Pulmonary artery endothelial cell (primary cell): ENCODE measurements at regions not wholly inside any gene's neighbourhood (a gene's known extent, or its start where the extent isn't known, plus 50 kb on each side); places are given as distances from the start of the nearest gene placed in this dataset.
"Not testable (repeated sequence)": the region's sequence is repeated elsewhere in the genome, so short reads cannot be mapped to it uniquely, and the experiment has no call there.

Experiments used
- DNase-seq: peaks from one replicate; pipeline ENCODE4 v3.0.0-alpha.2; 2011; ENCODE audit warnings: low read depth, low spot score

- DNase-seq = no peak
Measured at GRCh38 chr10:14429043-14429700, 98.4 kb upstream of the FRMD4A start.

- no peak for DNase-seq
Measured at GRCh38 chr10:14425034-14425433, 94.3 kb upstream of the FRMD4A start.

GRCh38 chr10:14423111-14423744, 92.5 kb upstream of the FRMD4A start:
- DNase-seq = no peak

GRCh38 chr10:14422431-14422830, 91.7 kb upstream of the FRMD4A start:
- DNase-seq = no peak

- DNase-seq = no peak
Measured at GRCh38 chr10:14421941-14422340, 91.2 kb upstream of the FRMD4A start.

GRCh38 chr10:14417336-14417735, 86.6 kb upstream of the FRMD4A start:
- not testable (repeated sequence) for DNase-seq

GRCh38 chr10:14416308-14416700, 85.6 kb upstream of the FRMD4A start:
- DNase-seq = no peak

- no peak for DNase-seq
Measured at GRCh38 chr10:14415676-14416307, 85.1 kb upstream of the FRMD4A start.

GRCh38 chr10:14414901-14415300, 84.2 kb upstream of the FRMD4A start:
- no peak for DNase-seq

GRCh38 chr10:14413523-14413922, 82.8 kb upstream of the FRMD4A start:
- DNase-seq = no peak

- no peak for DNase-seq
Measured at GRCh38 chr10:14412624-14413023, 81.9 kb upstream of the FRMD4A start.

- DNase-seq = no peak
Measured at GRCh38 chr10:14409856-14410458, 79.2 kb upstream of the FRMD4A start.

- DNase-seq = no peak
Measured at GRCh38 chr10:14409247-14409646, 78.5 kb upstream of the FRMD4A start.

GRCh38 chr10:14408139-14408538, 77.4 kb upstream of the FRMD4A start:
- DNase-seq = no peak

- no peak for DNase-seq
Measured at GRCh38 chr10:14407567-14407966, 76.8 kb upstream of the FRMD4A start.

- DNase-seq = peak; percentile 43
Measured at GRCh38 chr10:14405076-14406065, 74.6 kb upstream of the FRMD4A start.

- no peak for DNase-seq
Measured at GRCh38 chr10:14403881-14404623, 73.3 kb upstream of the FRMD4A start.

GRCh38 chr10:14403359-14403758, 72.6 kb upstream of the FRMD4A start:
- DNase-seq = no peak

GRCh38 chr10:14399641-14400040, 68.9 kb upstream of the FRMD4A start:
- DNase-seq = no peak

- peak; percentile 19 for DNase-seq
Measured at GRCh38 chr10:14397066-14397465, 66.3 kb upstream of the FRMD4A start.
